ENCODE measurements at regions not wholly inside any gene's neighbourhood (a gene's known extent, or its start where the extent isn't known, plus 50 kb on each side); places are given as distances from the start of the nearest gene placed in this dataset.

- intact Hi-C loops (cut with DNase I, micrococcal nuclease): no loop called here
- Histone ChIP-seq H3K27ac (ENCODE audit: low read depth in 1 of 2, low read length in 2 of 2) (no peak overlapping the region), H3K36me3 (ENCODE audit: insufficient read depth, low read length) (no peaks in the 10 kb centered on the region), H3K27me3 (ENCODE audit: control insufficient read depth in 1 of 2, insufficient read depth in 2 of 2, low read length in 2 of 2) (peaks cover 0 to 2% of the 10 kb centered on the region in 2 experiments), H3K9me3 (ENCODE audit: control insufficient read depth in 1 of 2, insufficient read depth in 1 of 2, low read length in 2 of 2) (peaks cover 0 to 7% of the 10 kb centered on the region in 2 experiments), H3K4me1 (ENCODE audit: insufficient read depth, low read length) (no peaks in the 10 kb centered on the region), H3K4me3 (ENCODE audit: low read length) (no peak overlapping the region)
- ChIA-PET CTCF (no interaction called here), POLR2A (no interaction called here)
- H3K9me3 Mint-ChIP-seq: no peaks in the 10 kb centered on the region
- H3K36me3 Mint-ChIP-seq (ENCODE audit: low read depth): no peaks in the 10 kb centered on the region
- ATAC-seq (ENCODE audit: poor library complexity) (no peak), DNase-seq (no peak)
- H3K4me3 Mint-ChIP-seq: no peak overlapping the region
- H3K27me3 Mint-ChIP-seq: no peaks in the 10 kb centered on the region
- TF ChIP-seq, protein P1, sequence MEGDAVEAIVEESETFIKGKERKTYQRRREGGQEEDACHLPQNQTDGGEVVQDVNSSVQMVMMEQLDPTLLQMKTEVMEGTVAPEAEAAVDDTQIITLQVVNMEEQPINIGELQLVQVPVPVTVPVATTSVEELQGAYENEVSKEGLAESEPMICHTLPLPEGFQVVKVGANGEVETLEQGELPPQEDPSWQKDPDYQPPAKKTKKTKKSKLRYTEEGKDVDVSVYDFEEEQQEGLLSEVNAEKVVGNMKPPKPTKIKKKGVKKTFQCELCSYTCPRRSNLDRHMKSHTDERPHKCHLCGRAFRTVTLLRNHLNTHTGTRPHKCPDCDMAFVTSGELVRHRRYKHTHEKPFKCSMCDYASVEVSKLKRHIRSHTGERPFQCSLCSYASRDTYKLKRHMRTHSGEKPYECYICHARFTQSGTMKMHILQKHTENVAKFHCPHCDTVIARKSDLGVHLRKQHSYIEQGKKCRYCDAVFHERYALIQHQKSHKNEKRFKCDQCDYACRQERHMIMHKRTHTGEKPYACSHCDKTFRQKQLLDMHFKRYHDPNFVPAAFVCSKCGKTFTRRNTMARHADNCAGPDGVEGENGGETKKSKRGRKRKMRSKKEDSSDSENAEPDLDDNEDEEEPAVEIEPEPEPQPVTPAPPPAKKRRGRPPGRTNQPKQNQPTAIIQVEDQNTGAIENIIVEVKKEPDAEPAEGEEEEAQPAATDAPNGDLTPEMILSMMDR (IDR thresholded peaks at IDR 0.05): no peak
- no peaks in the 10 kb centered on the region for H3K4me1 Mint-ChIP-seq (ENCODE audit: low read depth)
- no peak overlapping the region for H3K27ac Mint-ChIP-seq
These were observed 349.7 kb downstream of the CYRIA start for GRCh38 chr2:16315908-16316307.

- Histone ChIP-seq H3K27ac (ENCODE audit: low read depth in 1 of 2, low read length in 2 of 2) (no peak overlapping the region), H3K27me3 (ENCODE audit: control insufficient read depth in 1 of 2, insufficient read depth in 2 of 2, low read length in 2 of 2) (peaks cover 0 to 2% of the 10 kb centered on the region in 2 experiments), H3K36me3 (ENCODE audit: insufficient read depth, low read length) (no peaks in the 10 kb centered on the region), H3K4me1 (ENCODE audit: insufficient read depth, low read length) (no peaks in the 10 kb centered on the region), H3K4me3 (ENCODE audit: low read length) (no peak overlapping the region), H3K9me3 (ENCODE audit: control insufficient read depth in 1 of 2, insufficient read depth in 1 of 2, low read length in 2 of 2) (peaks cover 0 to 4% of the 10 kb centered on the region in 2 experiments)
- CTCF ChIA-PET: no interaction called here
- Mint-ChIP-seq H3K27ac (no peak overlapping the region), H3K4me1 (ENCODE audit: low read depth) (no peaks in the 10 kb centered on the region), H3K4me3 (no peak overlapping the region), H3K27me3 (no peaks in the 10 kb centered on the region), H3K36me3 (ENCODE audit: low read depth) (no peaks in the 10 kb centered on the region), H3K9me3 (no peaks in the 10 kb centered on the region)
- TF ChIP-seq, protein P1 (IDR thresholded peaks at IDR 0.05): no peak
- POLR2A ChIA-PET: no interaction called here
- DNase-seq (no peak), ATAC-seq (ENCODE audit: poor library complexity) (no peak)
- intact Hi-C loops (cut with DNase I, micrococcal nuclease): no loop called here
These were observed 350.2 kb downstream of the CYRIA start for GRCh38 chr2:16315458-16315835.

GRCh38 chr2:16314691-16315457, 350.8 kb downstream of the CYRIA start:
- H3K9me3 Mint-ChIP-seq: no peaks in the 10 kb centered on the region
- peaks cover 0 to 4% of the 10 kb centered on the region in 2 experiments for H3K9me3 ChIP-seq (ENCODE audit: control insufficient read depth in 1 of 2, insufficient read depth in 1 of 2, low read length in 2 of 2)
- no peaks in the 10 kb centered on the region for H3K4me1 Mint-ChIP-seq (ENCODE audit: low read depth)
- intact Hi-C loops (cut with DNase I, micrococcal nuclease): no loop called here
- peaks cover 0 to 2% of the 10 kb centered on the region in 2 experiments for H3K27me3 ChIP-seq (ENCODE audit: control insufficient read depth in 1 of 2, insufficient read depth in 2 of 2, low read length in 2 of 2)
- ATAC-seq (ENCODE audit: poor library complexity) (no peak), DNase-seq (no peak)
- TF ChIP-seq, protein P1 (IDR thresholded peaks at IDR 0.05): no peak
- H3K27ac ChIP-seq (ENCODE audit: low read depth in 1 of 2, low read length in 2 of 2): no peak overlapping the region
- CTCF ChIA-PET: no interaction called here
- H3K36me3 Mint-ChIP-seq (ENCODE audit: low read depth): no peaks in the 10 kb centered on the region
- POLR2A ChIA-PET: no interaction called here
- H3K4me1 ChIP-seq (ENCODE audit: insufficient read depth, low read length): no peaks in the 10 kb centered on the region
- H3K27me3 Mint-ChIP-seq: no peaks in the 10 kb centered on the region
- no peak overlapping the region for H3K4me3 Mint-ChIP-seq
- no peak overlapping the region for H3K4me3 ChIP-seq (ENCODE audit: low read length)
- no peaks in the 10 kb centered on the region for H3K36me3 ChIP-seq (ENCODE audit: insufficient read depth, low read length)
- no peak overlapping the region for H3K27ac Mint-ChIP-seq
